Stimulated activated CD4-positive, alpha-beta T cell treated with anti-CD3 and anti-CD28 coated beads, Interleukin-2, amount 100 ng/mL, for 4 hours (primary cell): ENCODE measurements at regions not wholly inside any gene's neighbourhood (a gene's known extent, or its start where the extent isn't known, plus 50 kb on each side); places are given as distances from the start of the nearest gene placed in this dataset.

Experiments
- DNase-seq: peaks from one replicate; pipeline ENCODE4 v3.0.0-alpha.2; 2020; ENCODE audit warnings: low read depth

DNA sequence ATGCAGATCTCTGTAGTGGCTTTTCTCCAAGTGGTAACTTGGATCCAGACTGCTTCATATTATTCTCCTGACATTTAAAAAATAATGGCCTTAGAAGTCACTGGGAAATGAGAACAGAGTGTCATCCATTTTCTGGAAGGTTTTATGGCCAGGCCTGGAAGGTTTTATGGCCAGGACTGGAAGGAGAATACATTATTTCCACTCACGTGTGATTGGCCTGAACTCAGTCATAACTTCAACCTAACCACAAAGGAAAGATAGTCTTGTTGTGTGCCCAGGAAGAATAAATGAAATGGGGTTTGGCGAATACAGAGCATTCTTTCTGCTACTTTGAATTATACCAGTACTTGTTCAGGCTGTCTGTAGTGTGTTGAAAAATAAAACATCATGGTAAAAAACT lies 360.9 kb downstream of the GPAM start:
- no peak for DNase-seq

DNA sequence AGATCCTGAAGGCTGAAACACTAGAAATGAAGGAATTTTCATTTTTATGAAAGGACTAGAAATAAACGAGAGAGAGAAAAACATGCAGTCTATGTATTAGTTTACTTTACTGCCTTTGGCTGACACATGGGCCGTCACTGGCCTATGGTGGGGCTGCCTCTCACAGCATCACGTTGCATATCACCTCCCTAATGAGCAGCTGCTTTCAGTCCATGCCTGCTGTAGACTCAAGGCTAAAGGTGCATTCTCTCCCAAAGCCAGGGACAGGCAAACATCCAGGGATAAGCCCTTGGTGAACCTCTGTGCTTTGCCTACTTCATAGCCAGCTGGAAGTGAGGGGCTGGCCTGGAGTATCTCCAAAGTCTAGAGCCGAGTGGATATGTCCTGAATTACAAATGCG lies 359.4 kb downstream of the GPAM start:
- no peak for DNase-seq

DNA sequence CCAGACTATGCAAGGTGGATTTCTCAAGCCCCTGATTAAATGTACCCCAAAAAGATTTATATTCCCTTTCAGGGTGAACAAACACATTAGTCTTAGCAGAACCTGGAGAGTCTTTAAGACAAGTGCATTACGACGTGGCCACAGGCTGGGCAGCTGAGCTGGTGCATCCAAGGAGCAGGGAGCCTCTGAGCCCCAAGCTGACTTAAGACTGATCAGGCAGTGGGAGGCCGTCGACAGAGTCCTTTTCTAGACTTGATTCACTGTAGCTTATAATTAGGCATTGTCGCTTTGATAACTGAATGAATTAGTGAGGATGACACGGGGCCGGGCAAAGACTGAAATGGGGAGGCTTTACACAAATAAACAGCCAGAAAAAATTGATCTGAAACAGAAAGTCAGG lies 353.2 kb downstream of the GPAM start:
- DNase-seq: no peak

DNA sequence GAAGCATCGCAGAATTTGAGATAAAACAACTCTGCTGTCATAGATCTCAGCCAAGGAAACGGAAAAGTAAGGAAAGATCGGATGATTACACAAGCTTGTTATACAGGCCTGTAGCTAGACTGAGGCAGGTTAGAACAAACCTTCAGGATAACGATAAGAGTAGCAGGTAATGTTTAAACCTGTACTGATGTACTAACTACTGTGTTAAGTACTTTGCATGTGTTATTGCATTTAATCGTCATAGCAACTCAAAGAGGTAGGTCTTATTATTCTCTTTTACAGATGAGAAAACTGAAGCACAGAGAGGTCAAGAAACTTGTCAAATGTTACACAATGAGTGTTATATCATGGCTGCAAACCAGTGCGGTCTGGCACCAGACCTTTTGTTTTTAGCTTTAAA lies 352.5 kb downstream of the GPAM start:
- no peak for DNase-seq

DNA sequence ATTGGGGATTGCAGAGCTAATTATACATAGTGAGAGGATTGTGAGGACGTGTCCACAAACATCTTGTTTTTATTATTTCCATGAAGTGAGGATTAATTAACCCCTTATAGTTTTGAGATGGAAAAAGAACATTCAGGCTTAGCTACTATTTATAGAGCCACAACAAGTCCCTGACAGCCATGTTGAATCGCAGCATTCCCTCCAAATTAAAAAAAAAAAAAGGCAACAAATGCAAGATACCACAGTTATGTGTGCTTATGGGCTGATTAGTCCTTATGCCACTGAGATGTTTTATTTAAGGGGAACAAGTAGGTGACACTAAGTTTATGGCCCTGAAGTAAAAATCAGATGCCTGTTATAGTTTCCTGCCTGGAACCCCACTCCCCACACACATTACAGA lies 350.3 kb downstream of the GPAM start:
- DNase-seq: no peak

DNA sequence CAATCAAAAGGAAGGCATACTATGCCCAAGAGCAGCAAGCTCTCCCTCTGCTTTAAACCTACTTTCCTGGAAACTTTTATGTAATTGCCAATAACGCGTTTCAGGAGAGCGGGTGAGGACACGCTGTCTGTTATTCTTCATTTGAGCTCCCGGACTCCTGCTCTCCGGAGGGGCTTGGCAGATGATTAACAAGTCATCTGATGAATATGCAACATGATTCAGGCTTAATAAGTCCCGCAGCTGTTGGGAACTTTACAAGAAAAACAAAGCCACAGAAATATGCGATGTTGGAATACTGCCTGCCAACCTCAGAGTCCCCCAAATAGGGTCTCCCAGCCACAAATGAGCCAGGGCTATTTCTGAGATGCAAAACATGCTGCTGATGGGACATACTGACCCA lies 348.0 kb downstream of the GPAM start:
- no peak for DNase-seq

DNA sequence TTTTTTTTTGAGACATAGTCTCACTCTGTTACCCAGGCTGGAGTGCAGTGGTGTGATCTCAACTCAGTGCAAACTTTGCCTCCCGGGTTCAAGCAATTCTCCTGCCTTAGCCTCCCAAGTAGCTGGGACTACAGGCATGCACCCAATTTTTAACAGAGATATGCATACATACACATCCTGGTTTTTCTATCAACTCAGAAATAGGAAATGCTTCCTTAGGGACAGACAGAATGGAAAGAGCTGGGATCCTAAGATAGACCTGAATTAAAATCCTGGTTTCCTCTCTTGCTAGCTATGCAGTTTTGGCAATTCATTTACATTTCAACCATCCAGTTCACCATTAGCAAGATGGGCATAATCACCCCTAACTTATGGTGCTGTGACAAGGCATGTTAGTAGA lies 347.5 kb downstream of the GPAM start:
- DNase-seq: no peak

DNA sequence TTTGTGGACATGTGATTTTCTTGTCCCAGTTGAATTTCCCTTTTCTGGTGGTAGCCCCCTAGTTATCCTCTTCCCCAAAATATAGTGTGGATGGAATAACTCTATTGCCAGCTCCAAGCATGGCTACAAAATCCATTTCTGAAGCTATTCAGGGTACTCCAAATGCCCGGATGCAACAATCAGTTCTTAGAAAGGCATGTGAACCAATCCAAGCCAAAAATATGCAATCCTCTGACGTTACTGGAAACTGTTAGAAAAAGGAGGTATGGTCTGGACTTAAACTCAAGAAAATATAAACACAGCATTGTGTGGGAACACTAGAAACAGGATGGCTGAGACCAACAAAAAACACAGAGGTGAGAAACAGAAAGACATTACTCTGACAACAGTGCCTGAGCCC lies 347.0 kb downstream of the GPAM start:
- no peak for DNase-seq

DNA sequence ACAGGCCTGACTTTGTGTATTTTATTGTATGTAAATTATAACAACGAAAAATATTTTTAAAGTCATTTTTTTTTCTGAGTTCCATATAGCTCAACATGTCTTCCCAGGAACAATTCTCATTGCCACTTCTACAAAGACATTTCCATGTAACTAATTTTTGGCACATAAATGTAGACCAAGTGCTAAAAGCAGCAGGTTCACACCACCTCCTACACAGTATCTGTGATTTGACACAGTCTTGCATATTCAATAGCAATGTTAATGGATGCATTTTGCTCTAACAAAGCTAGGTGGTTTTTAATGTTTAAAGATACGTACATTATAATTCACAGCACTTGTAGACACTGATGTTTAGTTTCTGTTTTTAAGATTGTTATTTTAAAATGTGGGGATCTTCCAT lies 346.5 kb downstream of the GPAM start:
- no peak for DNase-seq

DNA sequence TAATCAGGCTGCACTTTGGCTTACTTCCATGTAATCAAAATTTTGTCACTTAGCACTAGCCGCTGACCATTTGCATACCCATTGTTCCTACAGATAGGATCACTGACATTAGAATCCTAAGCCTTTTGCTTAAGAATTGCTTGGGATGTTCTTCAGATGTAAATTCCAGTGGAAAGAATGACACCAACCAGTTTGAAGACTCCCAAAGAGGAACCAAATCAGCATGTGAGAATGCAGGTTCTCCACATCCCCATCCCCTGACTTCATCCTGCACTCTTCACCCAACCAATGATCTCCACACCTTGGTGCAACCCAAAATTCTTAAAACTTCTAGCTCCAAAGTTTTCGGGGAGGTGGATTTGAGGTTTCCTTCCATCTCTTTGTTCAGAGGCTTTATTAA lies 345.6 kb downstream of the GPAM start:
- DNase-seq: no peak

DNA sequence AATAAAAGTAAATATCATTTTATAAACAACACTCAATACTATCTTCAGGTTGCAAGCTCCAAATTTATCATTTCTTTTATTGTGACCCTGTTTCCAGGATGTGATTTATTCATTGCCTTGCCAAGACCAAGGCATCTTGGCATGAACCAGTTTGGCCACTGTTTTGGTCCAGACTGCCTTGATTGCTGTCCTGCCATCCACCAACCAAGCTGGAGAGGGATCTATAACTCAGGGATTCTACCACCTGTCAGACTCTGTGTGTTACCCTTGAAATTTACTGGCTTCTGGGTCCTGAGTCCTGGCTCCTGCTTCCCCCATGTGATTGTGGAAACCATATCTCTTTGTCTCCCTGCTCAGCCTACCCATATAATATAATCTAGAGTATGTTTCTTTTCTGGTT lies 343.0 kb downstream of the GPAM start:
- no peak for DNase-seq

DNA sequence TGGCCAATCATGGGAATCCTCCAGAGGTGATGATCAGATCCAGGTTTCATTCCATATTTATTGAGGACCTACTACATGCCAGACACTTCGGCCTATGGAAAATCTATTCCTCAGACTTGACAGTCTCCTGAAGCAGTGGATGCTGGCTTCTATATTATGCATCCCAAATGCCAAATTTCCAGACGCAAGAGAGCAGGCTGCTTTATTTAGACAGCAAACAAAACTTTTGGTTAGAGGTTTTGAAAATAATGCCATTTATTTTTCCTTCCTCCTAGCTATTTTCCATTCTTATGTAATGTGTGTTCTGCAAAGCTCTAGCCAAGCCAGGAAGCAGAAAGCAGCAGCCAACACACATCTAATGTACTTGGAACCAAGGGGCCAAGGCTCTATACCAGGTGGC lies 330.8 kb downstream of the GPAM start:
- no peak for DNase-seq

DNA sequence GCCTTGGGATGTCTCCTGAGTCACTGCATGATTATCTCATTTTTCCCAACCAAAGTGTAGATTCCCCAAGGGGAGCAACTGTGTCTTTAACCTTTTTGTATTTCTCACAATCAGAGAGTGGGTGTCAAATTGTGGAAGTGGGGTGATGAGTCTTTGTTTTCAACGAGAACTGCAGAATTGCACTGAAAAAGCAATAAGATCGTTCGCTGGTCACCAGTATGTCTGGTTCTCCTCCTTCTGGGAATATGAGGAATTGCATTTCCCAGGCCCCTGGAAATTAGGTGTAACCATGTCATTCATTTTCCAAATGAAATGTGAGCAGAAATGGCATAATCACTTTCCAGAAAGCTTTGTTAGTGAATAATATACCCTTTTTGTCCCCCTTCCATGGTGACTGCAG lies 326.9 kb downstream of the GPAM start:
- DNase-seq: no peak

DNA sequence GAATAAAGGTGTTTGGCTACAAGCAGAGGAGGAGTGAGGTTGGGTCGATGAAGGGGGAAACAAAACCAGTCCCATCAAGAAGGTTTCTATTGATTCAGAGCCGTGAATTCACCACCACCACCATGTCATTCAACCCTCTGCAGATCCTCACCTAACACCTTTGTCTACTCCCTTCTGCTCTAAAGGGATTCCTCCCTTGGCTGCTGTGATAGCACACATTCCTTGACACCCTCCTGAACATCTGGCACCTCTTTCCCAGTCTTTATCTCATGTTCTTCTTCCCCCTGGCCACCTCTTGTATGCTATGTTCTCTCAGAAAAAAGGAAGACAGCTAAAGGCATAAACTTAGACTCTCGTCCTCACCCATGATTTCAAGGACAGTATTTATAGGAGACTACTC lies 318.0 kb downstream of the GPAM start:
- DNase-seq: no peak

DNA sequence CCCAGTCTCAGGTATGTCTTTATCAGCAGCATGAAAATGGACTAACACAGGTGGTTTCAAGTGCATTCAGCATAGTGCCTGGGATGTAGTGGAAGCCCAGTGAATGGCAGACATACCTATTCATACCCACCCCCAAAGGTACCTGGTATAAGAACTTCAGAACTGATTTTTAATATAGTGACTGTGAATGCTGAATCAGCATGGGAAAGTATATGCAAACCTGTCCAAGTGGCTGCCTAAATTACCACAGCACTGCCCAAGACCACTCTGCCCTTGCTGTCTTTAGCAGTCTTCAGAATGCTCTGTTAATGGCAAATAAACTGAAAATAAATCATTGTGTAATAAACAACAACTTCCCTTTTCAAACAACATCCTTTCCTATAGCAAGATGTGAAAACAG lies 312.1 kb downstream of the GPAM start:
- no peak for DNase-seq

DNA sequence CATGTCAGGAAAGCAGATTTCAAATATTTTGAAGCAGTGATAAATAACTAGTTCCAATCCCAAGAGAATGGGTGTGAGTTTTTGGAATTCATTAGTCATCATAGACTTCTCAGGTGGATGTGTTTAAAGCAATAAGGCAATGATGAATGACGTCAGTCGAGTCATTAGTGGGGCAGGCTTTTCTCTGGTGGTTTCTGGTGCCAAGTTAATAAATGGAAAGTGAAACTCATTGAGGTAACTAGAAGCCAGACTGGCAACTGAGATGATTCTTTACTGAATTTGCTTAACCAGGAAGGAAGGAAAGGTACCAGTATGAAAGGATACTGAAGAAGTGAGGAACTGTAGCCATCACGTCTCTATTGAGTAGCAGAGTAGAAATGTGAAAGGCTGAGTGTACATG lies 311.0 kb downstream of the GPAM start:
- no peak for DNase-seq

DNA sequence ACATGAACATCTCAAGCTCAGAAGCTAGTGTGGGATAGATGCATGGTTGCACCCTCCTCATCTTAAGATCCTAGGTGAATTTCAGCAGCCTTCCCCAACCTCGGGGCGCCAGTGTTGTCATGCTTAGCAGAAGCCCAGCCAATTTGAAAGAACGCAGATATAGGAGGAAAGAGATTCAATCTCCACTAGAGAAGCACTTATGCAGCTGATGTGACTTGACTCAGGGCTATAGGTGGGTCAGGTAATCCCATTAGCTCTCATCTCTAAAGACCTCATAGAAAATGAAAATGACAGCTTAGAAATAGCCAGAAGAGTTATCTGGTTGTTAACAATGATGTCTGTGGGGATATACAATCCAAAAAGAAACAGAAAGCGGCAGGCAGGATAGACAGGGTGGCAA lies 310.5 kb downstream of the GPAM start:
- no peak for DNase-seq

DNA sequence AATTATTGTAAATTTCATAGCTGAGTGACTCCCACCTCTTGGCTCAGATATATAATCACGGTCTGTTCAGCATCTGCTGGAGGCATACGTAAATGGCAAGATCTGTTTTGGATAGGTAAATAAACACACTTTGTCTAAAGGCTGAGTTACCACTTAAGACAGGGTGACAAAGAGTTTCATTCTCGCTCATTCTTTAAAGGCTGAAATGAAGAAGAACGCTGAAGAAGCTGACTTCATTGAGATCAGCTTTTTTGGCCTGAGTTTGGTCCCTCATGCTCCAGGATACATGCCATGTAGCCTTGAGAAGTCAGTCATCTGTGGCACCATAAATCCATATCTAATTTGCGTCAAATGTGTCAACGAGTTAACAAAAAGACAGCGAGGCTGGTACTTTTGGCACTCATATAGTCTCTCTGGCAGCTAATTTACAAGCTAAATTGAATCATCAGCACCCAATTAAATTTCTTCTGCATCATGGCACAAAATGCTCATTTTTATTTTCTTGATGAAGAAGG lies 309.9 kb downstream of the GPAM start:
- DNase-seq: no peak

DNA sequence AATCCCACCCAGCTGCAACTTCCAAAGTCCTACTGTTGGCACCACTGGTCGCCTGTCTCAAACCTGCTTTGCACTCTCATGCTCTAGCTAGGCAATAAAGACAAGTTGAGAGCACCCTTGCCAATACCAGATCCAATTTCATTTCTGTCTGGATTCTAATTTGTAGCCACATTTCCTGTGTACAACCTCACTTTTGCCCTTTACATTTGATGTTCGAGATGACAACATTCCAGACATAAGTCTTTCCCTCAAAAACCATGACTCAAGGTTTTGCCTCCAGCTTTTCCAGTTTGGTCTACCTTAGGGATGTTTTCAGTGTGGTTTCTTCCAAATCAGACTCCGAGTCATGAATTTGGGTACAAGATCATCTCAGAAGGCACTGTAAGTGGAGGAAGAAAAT lies 309.0 kb downstream of the GPAM start:
- no peak for DNase-seq

DNA sequence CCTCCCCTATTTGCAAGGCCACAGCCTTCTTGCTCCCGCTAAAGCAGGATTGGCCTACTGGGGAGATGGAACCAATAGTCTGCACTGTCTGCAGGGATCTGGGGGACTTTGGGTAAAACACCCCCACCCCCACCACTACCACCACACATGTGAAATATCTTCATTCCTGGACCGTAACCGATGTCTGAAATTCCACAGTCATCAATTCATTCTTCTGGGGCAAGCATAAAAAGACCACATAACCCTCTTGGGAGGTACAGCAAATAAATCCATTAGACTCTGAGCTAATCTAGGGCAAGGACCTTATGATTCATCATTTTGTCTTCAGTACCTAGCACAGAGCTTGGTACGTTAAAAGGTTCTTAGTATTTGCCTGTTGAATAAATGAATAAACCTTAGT lies 307.8 kb downstream of the GPAM start:
- DNase-seq: no peak

DNA sequence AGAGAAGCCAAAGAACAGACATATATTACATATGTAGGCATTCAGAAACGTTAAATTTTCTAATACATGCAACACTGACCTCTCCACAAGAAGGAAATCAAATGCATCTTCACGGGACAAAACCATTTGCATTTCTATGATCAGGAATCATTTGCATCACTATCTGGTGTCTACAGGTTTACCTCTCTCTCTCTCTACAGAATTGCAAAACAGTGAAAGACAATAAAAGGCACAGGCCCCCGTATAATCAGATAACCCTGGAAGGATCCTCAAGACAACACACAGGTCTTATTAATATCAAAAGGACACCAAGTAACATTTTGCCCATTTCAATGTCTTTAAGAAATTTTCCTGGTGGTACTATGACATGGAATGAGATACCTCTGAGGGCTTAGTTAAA lies 306.3 kb downstream of the GPAM start:
- no peak for DNase-seq

DNA sequence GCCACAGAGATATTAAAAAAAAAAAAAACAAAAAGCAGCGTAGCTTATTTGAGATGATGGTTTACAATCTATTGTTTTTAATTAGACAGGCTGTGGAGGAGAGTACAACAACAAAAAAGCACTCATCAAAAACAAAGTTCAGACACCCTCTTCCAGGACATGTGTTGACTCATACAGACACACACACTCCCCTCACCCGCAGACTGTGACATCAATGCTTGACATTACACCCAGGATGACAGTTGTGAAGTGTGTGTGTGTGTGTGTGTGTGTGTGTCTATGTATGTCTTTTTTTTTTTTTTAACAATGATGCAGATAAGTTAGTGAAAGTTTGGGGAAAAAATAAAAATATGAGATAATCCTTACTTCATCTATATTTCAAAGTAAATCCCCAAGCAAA lies 303.6 kb downstream of the GPAM start:
- no peak for DNase-seq

DNA sequence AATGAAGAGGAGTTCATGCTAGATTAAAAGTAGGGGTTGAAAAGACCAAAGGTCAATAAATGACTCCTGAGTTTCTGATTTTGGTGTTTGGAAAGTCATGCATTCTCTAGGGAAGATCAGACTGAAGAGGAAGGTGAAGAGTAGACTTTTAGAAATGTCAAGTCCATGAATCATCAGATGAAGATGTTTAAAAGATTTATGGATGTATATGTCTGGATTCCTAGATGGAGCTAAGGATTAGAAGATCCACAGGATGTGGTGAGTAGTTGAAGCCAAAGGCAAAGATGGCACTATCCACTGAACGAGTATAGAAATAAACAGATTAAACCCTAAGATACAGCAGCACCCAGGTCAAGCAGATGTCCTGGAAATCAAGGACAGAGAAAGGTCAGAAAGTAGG lies 298.5 kb downstream of the GPAM start:
- no peak for DNase-seq

DNA sequence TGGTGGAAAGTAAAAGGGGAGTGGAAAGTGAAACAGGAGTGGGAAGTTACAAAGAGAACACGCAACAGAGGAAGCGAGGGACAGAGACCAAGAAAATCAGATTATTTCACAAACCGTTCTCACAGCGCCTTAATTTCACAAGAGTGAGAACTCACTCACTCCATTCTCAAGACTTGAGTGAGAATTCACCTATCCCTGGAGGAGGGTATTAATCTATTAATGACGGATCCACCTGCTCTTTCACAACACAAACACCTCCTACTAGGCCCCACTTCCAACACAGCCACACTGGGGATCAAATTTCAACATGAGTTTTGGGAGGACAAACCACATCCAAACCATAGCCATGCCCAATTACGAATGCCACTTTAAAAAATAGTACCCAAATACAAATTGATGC lies 297.6 kb downstream of the GPAM start:
- no peak for DNase-seq

DNA sequence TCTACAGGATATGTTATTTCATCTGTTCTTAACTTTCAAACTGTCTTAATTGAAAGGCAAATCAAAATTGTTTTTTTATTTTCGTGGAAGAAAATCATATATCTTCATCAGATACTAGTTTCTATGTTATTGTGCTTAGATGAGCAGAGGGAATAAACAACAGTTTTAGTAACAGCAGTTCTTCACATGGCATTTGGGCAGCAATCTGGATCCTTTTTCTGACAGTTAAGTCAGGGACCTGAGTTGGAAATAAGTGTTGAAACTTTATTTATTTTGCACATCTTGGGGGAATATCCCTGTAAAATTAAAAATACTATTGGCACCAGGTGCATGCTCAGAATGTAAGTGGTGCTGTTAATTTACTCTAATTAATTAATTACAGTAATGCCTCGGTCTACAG lies 296.3 kb downstream of the GPAM start:
- no peak for DNase-seq
